Natural killer cell treated with Interleukin-12 subunit alpha and Interleukin-12 subunit beta and Interleukin-15 and Interleukin-18, amount 100 ng/mL, for 72 hours (primary cell): ENCODE measurements at regions not wholly inside any gene's neighbourhood (a gene's known extent, or its start where the extent isn't known, plus 50 kb on each side); places are given as distances from the start of the nearest gene placed in this dataset.
"Not testable (repeated sequence)": the region's sequence is repeated elsewhere in the genome, so short reads cannot be mapped to it uniquely, and the experiment has no call there.

Experiments
- ATAC-seq, 2 donors: fragments of 150-1000 bp; cut with Tn5 transposase in 1 of 2; sonication (Bioruptor Pico), chemical (Tn5 transposase) in 1 of 2; 2 replicates each; pipeline ENCODE4 v1.10.0; 2021
- DNase-seq: peaks from one replicate; pipeline ENCODE4 v3.0.0; 2022; ENCODE audit warnings: low spot score
- H3K27ac Mint-ChIP-seq, 2 donors: 1 replicate in 1 of 2; 2 replicates in 1 of 2; pipeline ENCODE4 v1.8.0; 2022; ENCODE audit warnings: mixed read lengths in 2 of 2, mild to moderate bottlenecking in 1 of 2, moderate library complexity in 1 of 2
- H3K27me3 Mint-ChIP-seq, 2 donors: 1 replicate in 1 of 2; 2 replicates in 1 of 2; pipeline ENCODE4 v1.8.0; 2022; ENCODE audit warnings: mixed read lengths in 2 of 2
- H3K36me3 Mint-ChIP-seq: one replicate; pipeline ENCODE4 v1.8.0; 2022; ENCODE audit warnings: mixed read lengths
- H3K4me1 Mint-ChIP-seq, 2 donors: 1 replicate in 1 of 2; 2 replicates in 1 of 2; pipeline ENCODE4 v1.8.0; 2022; ENCODE audit warnings: low read depth in 2 of 2, mixed read lengths in 2 of 2, mild to moderate bottlenecking in 1 of 2
- H3K4me3 Mint-ChIP-seq: one replicate; pipeline ENCODE4 v1.8.0; 2022; ENCODE audit warnings: mixed read lengths
- H3K9me3 Mint-ChIP-seq: 2 replicates; pipeline ENCODE4 v1.8.0; 2022; ENCODE audit warnings: mixed read lengths

DNA sequence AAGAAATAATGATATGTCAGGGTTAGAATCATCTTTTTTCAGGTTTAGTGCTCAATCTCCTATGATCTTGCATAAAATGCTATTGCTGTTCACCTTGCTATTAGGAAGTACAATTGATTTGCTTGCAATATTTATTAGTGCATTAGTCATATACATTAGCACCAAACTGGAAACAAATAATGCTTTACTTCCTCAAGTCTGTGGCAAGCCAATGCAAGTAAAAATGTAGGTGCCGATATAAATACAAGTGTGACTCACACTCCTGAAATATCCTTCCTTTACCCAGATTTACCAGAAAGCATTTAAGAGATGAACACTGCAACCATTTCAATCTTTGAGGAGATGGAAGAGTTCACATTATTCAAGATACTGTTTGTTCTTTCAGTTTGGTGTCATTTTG, 1487.7 kb upstream of the ADGRL3 start:
- Mint-ChIP-seq H3K4me3 (no peak overlapping the region), H3K4me1 (no peaks in the 10 kb centered on the region), H3K27me3 (no peaks in the 10 kb centered on the region), H3K9me3 (peaks cover 10% of the 10 kb centered on the region), H3K36me3 (no peaks in the 10 kb centered on the region), H3K27ac (no peak overlapping the region)
- DNase-seq: no peak
- no peak for ATAC-seq

DNA sequence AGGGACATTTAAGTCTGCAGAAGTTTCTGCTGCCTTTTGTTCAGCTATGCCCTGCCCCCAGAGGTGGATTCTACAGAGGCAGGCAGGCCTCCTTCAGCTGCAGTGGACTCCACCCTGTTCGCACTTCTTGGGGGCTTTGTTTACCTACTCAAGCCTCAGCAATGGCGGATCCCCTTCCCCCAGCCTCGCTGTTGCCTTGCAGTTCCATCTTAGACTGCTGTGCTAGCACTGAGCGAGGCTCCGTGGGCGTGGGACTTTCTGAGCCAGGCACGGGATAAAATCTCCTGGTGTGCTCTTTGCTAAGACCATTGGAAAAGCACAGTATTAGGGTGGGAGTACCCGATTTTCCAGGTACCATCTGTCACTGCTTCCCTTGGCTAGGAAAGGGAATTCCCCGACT, 1475.8 kb upstream of the ADGRL3 start:
- H3K27ac Mint-ChIP-seq, DNase-seq, ATAC-seq, H3K4me3 Mint-ChIP-seq, H3K36me3 Mint-ChIP-seq, H3K27me3 Mint-ChIP-seq, H3K4me1 Mint-ChIP-seq: not testable (repeated sequence)
- peaks cover 17% of the 10 kb centered on the region for H3K9me3 Mint-ChIP-seq

GRCh38 chr4:59727745-59728144, 1472.4 kb upstream of the ADGRL3 start:
- DNase-seq (no peak), ATAC-seq (no peak)
- Mint-ChIP-seq H3K9me3 (peaks cover 8% of the 10 kb centered on the region), H3K27me3 (no peaks in the 10 kb centered on the region), H3K36me3 (peaks cover 5% of the 10 kb centered on the region), H3K4me1 (no peaks in the 10 kb centered on the region), H3K4me3 (no peak overlapping the region), H3K27ac (no peak overlapping the region)

DNA sequence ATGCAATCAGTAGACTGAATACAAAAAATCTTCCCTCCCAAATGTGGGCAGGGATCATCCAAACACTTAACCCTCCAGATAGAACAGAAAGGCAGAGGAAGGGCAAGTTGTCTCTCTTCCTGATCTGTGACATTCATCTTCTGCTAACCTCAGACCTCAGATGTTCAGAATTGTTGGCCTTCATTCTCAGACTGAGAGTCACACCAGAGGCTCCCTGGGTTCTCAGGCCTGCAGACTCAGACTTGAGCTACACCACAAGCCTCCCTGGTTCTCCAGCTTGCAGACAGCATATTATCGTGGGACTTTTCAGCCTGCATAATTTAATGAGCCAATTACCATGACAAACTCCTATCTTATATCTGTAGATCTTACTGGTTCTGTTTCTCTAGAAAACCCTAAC, 1471.6 kb upstream of the ADGRL3 start:
- ATAC-seq (no peak), DNase-seq (no peak)
- no peaks in the 10 kb centered on the region for H3K27me3 Mint-ChIP-seq
- H3K4me3 Mint-ChIP-seq: no peak overlapping the region
- H3K9me3 Mint-ChIP-seq: peaks cover 5% of the 10 kb centered on the region
- H3K36me3 Mint-ChIP-seq: peaks cover 5% of the 10 kb centered on the region
- H3K27ac Mint-ChIP-seq: no peak overlapping the region
- no peaks in the 10 kb centered on the region for H3K4me1 Mint-ChIP-seq

DNA sequence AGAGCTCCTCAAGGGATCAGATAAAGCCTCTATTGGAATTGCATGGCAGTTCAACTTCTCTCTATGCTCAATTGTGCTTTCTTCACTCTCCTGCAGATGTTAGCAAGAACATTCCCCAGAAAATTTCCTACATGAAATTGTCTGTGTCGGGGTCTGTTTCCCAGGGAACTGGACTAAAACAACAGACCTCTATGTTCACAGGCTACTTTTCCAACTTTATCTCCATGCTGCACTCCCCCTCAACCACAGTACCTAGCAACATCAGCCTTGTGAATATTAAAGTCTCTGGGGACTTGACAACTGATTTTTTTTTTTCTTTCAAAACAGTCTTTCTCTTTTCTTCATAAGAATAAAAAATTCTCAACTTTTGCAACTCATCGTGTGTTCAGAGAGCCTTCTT, 1470.8 kb upstream of the ADGRL3 start:
- DNase-seq: no peak
- H3K36me3 Mint-ChIP-seq: peaks cover 5% of the 10 kb centered on the region
- no peak overlapping the region for H3K27ac Mint-ChIP-seq
- ATAC-seq: no peak
- H3K4me3 Mint-ChIP-seq: no peak overlapping the region
- peaks cover 5% of the 10 kb centered on the region for H3K9me3 Mint-ChIP-seq
- no peaks in the 10 kb centered on the region for H3K4me1 Mint-ChIP-seq
- no peaks in the 10 kb centered on the region for H3K27me3 Mint-ChIP-seq

- ATAC-seq (no peak), DNase-seq (no peak)
- Mint-ChIP-seq H3K27ac (no peak overlapping the region), H3K4me3 (no peak overlapping the region), H3K36me3 (no peaks in the 10 kb centered on the region), H3K4me1 (no peaks in the 10 kb centered on the region), H3K27me3 (no peaks in the 10 kb centered on the region), H3K9me3 (peaks cover 11% of the 10 kb centered on the region)
Measured at GRCh38 chr4:59748433-59748832, 1451.7 kb upstream of the ADGRL3 start.

- Mint-ChIP-seq H3K4me3 (no peak overlapping the region), H3K27ac (no peak overlapping the region), H3K4me1 (no peaks in the 10 kb centered on the region), H3K9me3 (peaks cover 12% of the 10 kb centered on the region), H3K27me3 (no peaks in the 10 kb centered on the region), H3K36me3 (peaks cover 12% of the 10 kb centered on the region)
- ATAC-seq (peak in 1 of 2 donors; percentile 28), DNase-seq (no peak)
Measured at GRCh38 chr4:59759082-59759825, 1440.9 kb upstream of the ADGRL3 start.

GRCh38 chr4:59762344-59762743, 1437.8 kb upstream of the ADGRL3 start:
- Mint-ChIP-seq H3K27me3 (no peaks in the 10 kb centered on the region), H3K4me1 (no peaks in the 10 kb centered on the region), H3K9me3 (peaks cover 14% of the 10 kb centered on the region), H3K27ac (no peak overlapping the region), H3K4me3 (no peak overlapping the region), H3K36me3 (peaks cover 12% of the 10 kb centered on the region)
- no peak for ATAC-seq
- DNase-seq: no peak

GRCh38 chr4:59770601-59771264, 1429.4 kb upstream of the ADGRL3 start:
- Mint-ChIP-seq H3K27ac (no peak overlapping the region), H3K4me3 (no peak overlapping the region), H3K4me1 (no peaks in the 10 kb centered on the region), H3K9me3 (peaks cover 7% of the 10 kb centered on the region), H3K27me3 (no peaks in the 10 kb centered on the region), H3K36me3 (no peaks in the 10 kb centered on the region)
- ATAC-seq (no peak), DNase-seq (no peak)

DNA sequence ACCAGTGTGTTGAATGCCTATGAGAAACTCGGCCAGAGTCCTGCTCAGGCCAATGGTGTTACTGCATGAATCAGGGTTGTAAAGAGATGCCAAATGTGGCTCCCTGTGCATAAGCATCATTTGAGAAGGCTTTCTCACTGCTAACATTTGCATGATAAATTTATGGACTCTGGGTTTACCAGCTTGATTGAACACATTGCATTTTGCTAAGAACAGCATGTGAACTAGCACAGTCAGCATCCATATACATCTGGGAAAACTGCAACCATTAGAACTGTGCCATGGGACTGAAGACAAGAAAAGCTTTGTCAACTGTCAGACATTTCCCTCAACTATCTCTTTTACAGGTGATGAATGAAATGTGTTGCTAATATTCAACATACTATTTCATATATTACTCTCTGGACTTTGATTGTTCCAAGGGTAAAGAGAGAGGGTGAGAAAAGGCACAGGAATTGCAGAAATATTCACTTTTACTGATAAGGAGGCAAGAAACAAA, 1427.4 kb upstream of the ADGRL3 start:
- ATAC-seq: no peak
- H3K27me3 Mint-ChIP-seq: no peaks in the 10 kb centered on the region
- H3K36me3 Mint-ChIP-seq: no peaks in the 10 kb centered on the region
- H3K4me1 Mint-ChIP-seq: no peaks in the 10 kb centered on the region
- H3K9me3 Mint-ChIP-seq: peaks cover 7% of the 10 kb centered on the region
- H3K4me3 Mint-ChIP-seq: no peak overlapping the region
- DNase-seq: no peak
- no peak overlapping the region for H3K27ac Mint-ChIP-seq

DNA sequence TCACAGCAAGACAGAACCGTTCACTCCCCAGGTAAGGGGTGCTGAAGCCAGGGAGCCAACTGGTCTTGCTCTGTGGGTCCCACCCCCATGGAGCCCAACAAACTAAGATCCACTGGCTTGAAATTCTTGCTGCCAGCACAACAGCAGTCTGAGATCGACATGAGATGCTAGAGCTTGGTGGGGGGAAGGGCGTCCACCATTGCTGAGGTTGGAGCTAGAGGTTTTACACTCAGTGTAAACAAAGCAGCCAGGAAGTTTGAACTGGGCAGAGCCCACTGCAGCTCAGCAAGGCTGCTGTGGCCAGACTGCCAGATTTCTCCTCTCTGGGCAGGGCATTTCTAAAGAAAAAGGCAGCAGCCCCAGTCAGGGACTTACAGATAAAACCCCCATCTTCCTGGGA, 1419.9 kb upstream of the ADGRL3 start:
- not testable (repeated sequence) for ATAC-seq, H3K4me1 Mint-ChIP-seq, H3K36me3 Mint-ChIP-seq, H3K4me3 Mint-ChIP-seq, DNase-seq, H3K27me3 Mint-ChIP-seq, H3K27ac Mint-ChIP-seq
- H3K9me3 Mint-ChIP-seq: peaks cover 24% of the 10 kb centered on the region

GRCh38 chr4:59805176-59805575, 1395.0 kb upstream of the ADGRL3 start:
- no peak for ATAC-seq
- H3K4me3 Mint-ChIP-seq: no peak overlapping the region
- no peaks in the 10 kb centered on the region for H3K27me3 Mint-ChIP-seq
- no peaks in the 10 kb centered on the region for H3K4me1 Mint-ChIP-seq
- H3K9me3 Mint-ChIP-seq: peaks cover 14% of the 10 kb centered on the region
- DNase-seq: no peak
- H3K27ac Mint-ChIP-seq: no peak overlapping the region
- H3K36me3 Mint-ChIP-seq: peaks cover 14% of the 10 kb centered on the region

DNA sequence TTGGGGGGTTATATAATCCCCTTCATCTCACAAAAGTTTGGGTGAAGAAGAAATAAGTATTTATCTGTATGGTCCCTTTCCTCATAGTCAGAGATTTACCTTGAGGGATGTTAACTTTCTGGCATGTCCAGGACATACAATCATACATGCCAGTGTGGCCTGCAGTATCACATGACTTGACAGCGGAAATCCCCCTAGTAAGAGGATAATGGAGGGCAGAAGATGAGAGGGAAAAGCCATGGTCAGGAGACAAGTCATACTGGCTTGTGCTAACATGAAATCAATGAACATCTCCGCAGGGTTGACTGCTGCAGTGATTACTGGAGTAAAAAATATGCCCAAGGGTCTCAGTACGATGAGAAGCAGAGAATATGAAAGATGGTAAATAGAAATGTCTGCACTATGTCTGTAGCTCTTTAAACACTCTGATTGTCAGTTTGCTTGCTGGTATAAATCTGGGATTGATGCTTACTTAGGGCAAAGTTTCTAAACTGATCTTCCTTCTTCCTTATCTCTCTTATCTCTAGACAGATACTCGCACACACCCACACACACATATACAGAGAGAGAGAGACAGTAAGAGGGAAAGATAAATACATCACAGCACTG, 1385.6 kb upstream of the ADGRL3 start:
- H3K27ac Mint-ChIP-seq: no peak overlapping the region
- H3K9me3 Mint-ChIP-seq: no peaks in the 10 kb centered on the region
- no peaks in the 10 kb centered on the region for H3K36me3 Mint-ChIP-seq
- no peaks in the 10 kb centered on the region for H3K4me1 Mint-ChIP-seq
- H3K27me3 Mint-ChIP-seq: no peaks in the 10 kb centered on the region
- no peak for DNase-seq
- H3K4me3 Mint-ChIP-seq: no peak overlapping the region
- no peak for ATAC-seq

GRCh38 chr4:59818656-59819055, 1381.5 kb upstream of the ADGRL3 start:
- DNase-seq (no peak), ATAC-seq (no peak)
- Mint-ChIP-seq H3K9me3 (peaks cover 5% of the 10 kb centered on the region), H3K27ac (no peak overlapping the region), H3K36me3 (no peaks in the 10 kb centered on the region), H3K4me3 (peak overlapping the region; percentile 27), H3K4me1 (no peaks in the 10 kb centered on the region), H3K27me3 (no peaks in the 10 kb centered on the region)
